GM19452 (cell line): ENCODE measurements at regions not wholly inside any gene's neighbourhood (a gene's known extent, or its start where the extent isn't known, plus 50 kb on each side); places are given as distances from the start of the nearest gene placed in this dataset.
"Not testable (repeated sequence)": the region's sequence is repeated elsewhere in the genome, so short reads cannot be mapped to it uniquely, and the experiment has no call there.

Source experiments
- ATAC-seq: cut with Tn5 transposase; IDR thresholded peaks from one replicate; pipeline ENCODE4 v1.9.1; 2021; ENCODE audit not compliant: unreplicated experiment

DNA sequence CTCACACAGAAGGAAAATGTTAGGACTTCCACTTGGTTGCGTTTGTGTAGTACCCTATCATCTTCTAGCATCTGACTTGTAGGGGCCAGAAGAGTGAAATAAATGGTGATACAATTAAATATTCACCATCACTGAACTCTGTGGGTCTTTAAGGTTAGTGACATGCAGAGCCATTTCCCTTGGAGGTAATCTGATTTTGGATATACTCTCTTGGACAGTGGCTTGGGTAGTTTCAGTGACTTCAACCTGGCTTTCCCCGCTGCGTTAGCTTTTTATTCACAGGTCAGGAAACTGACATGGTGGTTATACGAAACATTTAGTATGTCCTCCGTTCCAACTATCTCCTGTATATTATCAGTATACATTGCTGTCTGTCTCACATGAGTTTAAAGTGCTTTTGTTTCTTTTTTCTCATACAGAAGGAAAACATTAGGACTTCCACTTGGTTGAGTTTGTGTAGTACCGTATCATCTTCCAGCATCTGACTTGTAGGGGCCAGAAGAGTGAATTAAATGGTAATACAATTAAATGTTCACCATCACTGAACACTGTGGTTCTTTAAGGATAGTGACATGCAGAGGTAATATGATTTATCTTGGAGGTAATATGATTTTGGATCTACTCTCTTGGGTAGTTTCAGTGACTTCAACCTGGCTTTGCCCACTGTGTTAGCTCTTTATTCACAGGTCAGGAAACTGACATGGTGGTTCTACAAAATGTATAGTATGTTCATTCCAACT, 883.6 kb downstream of the TAF11L14 start:
- ATAC-seq, result no peak

DNA sequence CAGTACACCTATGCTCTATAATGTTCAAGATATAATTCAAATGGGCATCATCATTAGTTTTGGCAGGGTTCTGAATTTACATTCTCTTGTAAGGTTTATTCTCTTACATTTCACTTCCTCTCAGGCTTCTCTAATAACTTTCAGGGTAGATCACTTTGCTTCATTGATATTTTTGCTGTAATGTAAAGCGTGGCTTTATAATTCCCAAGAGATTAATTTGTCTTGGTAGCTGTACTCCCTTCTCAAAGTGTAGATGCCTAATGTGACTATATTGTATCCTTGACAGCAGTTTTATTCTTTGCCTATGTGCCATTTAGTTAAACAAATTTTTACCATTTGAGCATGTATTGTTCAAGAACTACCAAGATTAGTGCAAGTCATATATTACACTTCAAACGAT, 889.1 kb downstream of the TAF11L14 start:
- ATAC-seq, result no peak

DNA sequence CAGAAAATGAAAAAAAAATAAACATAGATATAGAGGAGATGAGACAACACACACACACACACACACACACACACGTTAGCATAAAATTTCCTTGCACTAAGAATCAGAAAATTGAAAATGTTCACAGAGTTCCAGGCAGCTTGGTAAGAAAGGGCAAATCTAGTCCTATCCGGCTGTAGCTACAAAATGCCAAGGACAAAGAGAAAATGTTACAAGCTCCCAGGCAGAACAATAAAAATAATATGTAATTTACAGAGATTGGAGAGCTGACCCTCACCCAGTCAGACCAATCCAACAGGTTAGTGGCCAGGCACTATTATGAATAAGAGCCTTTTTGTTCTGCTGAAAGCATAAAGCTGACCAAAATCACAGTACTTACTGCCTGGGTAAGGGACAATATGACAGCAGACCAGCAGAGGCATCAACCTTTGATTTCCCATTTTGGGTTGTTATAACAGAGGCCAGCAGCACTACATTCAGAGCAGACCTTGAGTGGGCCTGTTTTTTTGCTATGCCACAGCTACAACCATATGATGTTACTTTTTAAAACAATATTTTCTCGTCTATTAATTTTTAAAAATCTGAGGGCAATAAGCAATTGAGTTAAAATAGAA, 892.6 kb downstream of the TAF11L14 start:
- ATAC-seq, result no peak

DNA sequence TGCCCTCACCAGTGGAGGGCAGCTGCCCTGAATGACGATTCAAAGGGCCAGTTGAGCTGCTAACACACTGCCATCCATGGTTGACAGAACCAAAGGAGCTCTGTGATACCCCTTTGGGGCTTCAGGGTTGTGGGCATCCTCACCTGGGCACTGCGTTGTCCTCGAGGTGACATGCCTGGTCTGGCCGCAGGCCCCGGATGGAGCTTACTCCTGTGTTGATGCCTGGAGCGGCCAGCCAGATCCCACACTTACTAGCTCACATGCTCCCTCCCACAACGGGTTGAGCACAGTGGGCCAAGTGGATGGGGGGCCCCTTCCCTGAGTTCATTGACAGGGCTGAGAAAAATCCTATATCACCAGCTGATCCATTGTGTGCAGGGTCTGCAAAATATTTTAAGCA, 898.9 kb downstream of the TAF11L14 start:
- no peak for ATAC-seq

DNA sequence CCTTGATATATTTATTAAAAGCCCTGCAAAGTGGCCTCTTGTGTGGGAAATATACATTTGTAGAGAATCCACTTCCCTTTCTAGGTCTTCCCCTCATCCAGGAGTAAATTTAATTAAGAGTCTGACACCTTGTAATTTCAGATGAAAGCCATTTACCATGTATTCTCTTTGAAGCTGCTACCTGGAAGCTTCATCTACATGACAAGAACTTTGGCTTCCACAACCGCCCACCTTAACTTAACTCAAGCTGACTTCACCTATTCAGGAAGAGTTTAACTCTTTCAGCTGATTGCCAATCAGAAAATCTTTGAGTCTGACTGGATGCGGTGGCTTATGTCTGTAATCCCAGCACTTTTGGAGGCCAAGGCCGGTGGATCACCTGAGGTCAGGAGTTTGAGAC, 899.9 kb downstream of the TAF11L14 start:
- no peak for ATAC-seq

DNA sequence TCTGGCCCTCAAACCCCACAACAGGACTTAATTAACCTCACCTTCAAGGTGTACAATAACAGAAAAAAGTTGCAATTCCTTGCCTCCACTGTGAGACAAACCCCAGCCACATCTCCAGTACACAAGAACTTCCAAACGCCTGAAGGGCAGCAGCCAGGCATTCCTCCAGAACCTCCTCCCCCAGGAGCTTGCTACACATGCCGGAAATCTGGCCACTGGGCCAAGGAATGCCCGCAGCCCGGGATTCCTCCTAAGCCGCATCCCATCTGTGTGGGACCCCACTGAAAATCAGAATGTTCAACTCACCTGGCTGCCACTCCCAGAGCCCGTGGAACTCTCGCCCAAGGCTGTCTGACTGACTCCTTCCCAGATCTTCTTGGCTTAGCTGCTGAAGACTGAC, 901.5 kb downstream of the TAF11L14 start:
- not testable (repeated sequence) for ATAC-seq

DNA sequence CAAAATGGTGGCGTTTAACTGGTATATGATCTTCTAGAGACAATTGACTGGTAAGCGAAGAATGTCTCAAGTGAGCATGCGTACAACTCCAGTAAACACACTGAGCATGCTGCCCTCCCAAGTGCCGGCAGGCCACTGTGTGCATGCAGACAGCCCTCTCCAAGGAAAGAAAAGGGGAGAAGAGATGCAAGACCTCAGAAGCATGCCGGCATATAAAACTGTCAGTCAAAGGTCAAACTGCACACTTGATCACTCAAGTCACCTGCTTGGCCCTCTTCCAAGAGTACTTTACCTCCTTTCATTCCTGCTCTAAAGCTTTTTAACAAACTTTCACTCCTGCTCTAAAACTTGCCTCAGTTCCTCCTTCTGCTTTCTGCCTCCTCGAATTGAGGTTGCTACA, 910.2 kb downstream of the TAF11L14 start:
- no peak for ATAC-seq

DNA sequence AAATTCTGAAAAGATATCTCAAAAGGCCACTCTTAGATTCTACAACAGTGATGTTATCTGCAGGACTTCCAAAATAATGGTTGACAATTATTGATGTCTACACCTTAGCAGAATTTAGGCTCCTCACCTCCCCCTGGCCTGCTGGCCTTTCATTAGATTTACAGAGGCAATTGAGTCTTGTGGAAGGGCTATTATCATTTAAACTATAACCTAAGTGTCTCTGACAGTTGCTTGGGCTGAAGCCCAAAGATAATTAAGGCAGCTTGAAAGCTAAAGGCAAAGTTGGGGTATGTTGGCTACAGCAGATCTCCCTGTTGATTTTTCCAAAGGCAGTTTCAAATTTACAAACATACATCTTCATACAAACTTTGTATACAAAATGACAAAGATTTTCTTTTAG, 912.3 kb downstream of the TAF11L14 start:
- ATAC-seq, result no peak

DNA sequence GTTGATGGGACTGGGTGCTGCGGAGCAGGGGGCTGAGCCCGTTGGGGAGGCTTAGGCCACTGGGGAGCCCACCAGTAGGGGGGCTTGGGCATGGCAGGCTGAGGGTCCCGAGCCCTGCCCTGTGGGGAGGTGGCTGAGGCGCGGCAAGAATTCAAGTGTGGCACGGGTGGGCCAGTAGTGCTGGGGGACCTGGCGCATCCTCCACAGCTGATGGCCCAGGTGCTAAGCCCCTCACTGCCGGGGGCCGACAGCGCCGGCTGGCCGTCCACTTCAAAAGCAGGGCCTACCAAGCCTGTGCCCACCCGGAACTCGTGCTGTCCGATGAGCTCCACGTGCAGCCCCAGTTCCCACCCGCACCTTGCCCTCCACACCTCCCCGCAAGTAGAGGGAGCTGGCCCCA, 917.5 kb downstream of the TAF11L14 start:
- ATAC-seq, result no peak

DNA sequence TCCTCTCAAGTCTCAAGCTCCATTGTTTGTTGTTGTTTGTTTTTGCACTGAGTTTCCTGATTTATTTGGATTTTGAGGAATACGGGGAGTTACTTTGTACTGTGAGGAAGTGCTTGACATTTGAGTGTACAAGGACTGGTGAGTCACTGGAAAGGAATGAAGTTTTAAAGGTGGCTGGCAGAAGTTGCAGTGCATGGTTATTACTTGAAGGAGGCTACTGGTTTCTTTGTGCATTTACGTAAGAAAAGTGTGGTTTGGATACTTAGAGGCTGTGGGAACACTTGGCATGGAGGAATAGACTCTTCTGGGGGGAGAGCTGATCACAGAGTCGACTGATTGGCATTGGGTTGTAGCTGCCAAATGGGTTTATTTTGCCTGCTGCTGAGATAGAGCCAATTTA, 919.0 kb downstream of the TAF11L14 start:
- no peak for ATAC-seq

DNA sequence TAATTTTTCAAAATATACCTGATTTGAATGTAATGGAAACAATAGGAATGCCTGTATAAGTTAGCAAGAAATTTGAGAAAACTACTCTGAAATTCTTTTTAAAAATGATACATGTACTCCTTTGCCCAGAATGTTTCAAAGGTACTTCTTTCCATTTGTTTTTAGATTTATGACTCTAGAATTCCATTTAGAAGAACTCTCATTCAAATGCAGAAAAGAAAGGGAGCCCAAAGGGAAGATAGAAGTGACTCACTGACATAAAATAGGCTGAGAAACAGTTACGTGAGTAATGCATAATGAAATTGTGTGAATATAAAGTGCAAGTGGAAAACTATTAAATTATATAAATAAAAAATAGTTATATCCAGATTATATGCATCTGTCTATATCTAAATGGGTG, 926.3 kb downstream of the TAF11L14 start:
- no peak for ATAC-seq

DNA sequence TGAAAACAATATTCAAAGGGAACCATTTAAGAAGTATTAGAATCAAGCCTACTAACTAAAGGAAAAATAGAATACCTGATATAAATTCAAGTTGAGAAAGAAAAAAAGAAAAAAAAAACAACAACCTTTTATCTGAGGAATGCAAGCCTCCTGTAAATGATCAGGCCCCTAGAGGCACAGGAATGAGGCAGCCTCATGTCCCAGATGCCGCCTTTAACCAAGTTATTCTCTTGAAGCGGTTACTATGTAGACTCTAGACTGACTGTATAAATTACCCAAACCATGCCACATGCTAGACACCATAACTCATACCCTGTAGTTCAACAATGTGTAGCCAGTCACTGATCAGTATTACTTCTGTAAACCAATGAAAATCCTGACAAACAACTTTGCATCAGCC, 929.6 kb downstream of the TAF11L14 start:
- ATAC-seq, result no peak

DNA sequence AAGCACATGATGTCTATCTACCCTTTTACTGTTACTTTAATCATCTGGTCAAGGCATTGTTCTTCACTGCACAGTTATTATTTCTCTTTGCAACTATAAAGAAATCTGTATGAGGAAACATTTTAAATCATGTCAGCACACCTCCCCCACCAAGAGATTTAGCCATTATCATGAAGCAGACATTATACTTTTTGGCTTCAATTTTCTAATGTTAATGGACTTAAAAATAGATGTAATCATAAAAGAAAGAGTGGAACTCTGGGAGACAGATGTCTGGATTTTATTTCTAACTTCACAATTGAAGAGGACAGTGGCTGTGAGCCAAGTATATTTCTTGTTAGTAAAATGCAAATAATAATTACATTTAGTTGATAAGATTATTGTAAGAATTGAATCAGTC, 932.4 kb downstream of the TAF11L14 start:
- ATAC-seq, result no peak

DNA sequence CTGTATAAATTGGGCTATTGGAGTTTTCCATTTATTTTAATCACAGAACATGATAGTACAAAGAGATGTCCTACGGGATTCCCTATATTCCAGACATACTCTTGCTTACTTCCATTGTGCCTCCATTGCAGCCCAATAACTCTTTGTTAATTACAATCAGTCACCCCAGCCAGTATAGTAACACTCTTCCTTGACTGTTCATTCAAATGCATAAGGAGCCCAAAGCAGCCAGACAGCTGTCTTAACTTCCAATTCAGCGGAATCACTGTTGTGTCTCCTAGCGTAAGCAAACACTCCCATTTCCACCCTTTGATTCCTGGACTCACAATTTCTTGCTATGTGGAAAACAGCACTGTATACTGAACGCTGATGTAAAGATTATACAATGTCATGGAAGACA, 942.3 kb downstream of the TAF11L14 start:
- no peak for ATAC-seq

DNA sequence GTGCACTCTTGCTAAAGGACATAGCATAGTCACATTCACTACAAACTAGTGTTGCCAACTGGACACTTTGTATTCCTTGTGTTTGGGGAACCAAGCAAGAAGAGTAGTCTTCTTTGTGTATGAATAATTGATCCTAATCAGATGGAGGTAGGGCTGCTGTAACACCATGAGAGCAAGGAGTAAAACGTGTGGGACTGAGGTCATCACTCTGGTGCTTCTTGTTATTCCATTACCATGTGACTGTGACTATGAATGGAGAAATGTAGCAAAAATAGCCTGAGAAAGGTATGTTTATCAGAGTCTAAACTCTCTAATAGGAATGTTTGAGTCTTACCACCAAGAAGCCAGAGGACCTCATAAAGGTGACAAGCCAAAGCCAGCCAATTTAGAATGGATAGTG, 966.9 kb downstream of the TAF11L14 start:
- no peak for ATAC-seq

DNA sequence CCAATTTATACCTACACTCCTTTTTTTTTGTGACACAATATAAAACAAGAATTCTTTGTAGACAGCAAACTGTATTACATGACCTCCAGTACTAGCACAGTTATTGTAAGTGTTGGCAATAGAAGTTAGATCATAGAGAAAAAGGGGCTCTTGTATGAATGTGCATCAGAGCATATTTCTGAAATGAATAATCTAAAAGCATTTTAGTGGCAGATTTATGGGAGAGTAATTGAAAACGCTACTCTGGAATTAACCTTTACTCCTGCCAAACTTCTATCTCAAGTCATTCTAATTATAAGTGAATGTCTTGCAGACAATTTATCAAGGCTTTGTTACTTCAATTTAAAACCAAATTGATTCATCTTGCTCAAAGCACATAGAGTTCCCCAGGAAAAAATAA, 968.1 kb downstream of the TAF11L14 start:
- no peak for ATAC-seq

DNA sequence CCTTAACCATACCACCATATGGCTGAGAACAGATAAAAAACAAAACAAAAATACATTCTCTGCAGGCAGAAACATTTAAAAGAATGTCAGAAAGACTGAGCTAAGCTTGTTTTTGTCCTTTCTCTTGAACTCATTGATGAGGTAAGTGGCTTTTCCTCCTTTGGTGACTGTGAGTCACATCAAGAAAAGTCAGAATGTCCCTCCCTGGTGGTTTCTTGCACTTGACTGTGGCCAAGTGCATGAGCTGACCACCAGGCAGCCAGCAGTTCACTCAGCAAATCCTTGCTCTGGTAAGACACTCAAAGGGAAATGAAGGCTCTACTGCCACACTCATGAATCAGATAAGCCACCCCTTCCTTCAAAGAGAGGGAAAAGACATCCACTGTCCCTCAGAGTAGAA, 970.9 kb downstream of the TAF11L14 start:
- no peak for ATAC-seq

DNA sequence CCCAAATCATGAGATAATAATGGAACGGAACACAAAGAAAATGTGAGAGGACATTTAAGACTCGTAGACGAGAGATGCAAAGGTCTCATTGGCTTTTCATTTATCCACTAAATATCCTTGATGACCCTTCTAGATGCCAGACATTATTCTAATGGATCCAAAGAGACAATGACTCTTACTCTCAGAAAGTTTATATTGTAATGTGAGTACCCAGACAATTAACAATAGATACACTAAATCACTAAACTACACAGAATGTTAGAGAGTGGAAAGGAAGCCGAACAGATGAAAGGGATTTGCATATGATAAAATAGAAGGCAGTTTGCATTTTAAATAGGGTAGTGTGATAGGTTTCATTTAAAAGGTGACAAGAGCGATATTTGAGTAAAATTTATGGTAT, 973.3 kb downstream of the TAF11L14 start:
- ATAC-seq, result no peak

DNA sequence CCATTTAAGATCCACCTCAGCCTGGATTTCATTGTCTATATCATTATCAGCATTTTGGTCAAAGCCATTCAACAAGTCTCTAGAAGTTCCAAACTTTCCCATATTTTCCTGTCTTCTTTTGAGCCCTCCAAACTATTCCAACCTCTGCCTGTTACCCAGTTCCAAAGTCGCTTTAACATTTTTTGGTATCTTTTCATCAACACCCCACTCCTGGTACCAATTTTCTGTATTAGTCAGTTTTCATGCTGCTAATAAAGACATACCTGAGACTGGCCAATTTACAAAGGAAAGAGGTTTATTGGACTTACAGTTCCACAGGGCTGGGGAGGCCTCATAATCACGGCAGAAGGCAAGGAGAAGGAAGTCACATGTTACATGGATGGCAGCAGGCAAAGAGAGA, 982.9 kb downstream of the TAF11L14 start:
- not testable (repeated sequence) for ATAC-seq

DNA sequence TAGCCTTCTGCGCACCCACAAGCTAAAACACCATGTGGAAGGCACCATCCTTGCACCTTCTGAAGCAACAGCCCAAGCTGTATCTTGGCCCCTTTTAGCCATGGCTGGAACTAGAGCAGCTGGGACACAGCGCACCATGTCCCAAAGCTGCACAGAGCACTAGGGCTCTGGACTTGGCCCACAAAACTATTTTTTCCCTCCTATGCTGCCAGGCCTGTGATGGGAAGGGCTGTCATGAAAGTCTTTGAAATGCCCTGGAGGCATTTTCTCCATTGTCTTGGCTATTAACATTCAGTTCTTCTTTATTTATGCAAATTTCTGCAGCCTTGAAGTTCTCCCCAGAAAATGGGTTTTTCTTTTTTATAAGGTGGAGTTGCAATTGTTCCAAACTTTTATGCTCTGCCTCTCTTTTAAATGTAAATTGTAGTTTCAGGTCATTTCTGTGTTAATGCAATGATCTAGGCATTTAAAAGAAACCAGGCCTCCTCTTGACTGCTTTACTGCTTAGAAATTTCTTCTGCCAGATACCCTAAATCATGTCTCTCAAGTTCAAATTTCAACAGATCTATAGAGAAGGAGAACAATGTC, 996.3 kb downstream of the TAF11L14 start:
- no peak for ATAC-seq

DNA sequence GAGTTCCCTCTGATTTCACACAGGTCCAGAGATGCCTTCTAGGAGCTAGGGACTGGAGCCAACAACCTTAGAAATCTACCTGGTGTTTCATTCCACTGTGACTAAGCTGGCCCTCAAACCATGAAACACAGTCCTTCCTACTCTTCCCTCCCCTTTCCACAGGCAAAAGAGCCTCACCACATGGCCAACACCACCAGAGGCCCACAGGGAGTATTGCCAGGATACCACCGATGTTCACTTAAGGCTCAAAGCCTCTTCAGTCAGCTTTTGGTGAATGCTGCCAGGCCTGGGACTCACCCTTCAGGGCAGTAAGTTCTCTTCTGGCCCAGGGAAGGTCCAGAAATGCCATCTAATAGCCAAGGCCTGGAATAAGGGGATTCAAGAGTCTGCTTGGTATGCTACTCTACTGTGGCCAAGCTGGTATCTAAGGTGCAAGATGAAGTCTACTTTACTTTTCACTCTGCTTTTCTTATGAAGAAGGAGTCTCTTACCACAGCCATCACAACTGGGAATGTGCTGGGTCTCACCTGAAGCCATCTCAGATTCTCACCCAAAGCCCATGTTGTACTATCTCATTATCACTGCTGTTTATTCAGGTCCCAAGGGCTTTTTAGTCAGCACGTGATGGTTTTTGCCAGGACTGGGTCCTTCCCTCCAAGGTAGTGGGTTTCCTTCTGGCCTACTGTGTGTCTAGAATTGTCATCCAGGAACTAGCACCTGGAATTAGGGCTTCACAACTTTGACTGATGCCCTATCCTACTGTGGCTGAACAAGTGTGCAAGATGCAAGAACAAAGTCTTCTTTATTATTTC, 1018.4 kb downstream of the TAF11L14 start:
- no peak for ATAC-seq
